Activated CD4-positive, alpha-beta T cell treated with anti-CD3 and anti-CD28 coated beads, Interleukin-2, Interleukin-4, amounts not matched to agents 100 ng/mL and 50 ng/mL, durations not matched to agents 16 hours and 8 hours (primary cell): ENCODE measurements at regions not wholly inside any gene's neighbourhood (a gene's known extent, or its start where the extent isn't known, plus 50 kb on each side); places are given as distances from the start of the nearest gene placed in this dataset.
"Not testable (repeated sequence)": the region's sequence is repeated elsewhere in the genome, so short reads cannot be mapped to it uniquely, and the experiment has no call there.

Experiments
- DNase-seq: peaks from one replicate; pipeline ENCODE4 v3.0.0-alpha.2; 2020; ENCODE audit warnings: low spot score

DNA sequence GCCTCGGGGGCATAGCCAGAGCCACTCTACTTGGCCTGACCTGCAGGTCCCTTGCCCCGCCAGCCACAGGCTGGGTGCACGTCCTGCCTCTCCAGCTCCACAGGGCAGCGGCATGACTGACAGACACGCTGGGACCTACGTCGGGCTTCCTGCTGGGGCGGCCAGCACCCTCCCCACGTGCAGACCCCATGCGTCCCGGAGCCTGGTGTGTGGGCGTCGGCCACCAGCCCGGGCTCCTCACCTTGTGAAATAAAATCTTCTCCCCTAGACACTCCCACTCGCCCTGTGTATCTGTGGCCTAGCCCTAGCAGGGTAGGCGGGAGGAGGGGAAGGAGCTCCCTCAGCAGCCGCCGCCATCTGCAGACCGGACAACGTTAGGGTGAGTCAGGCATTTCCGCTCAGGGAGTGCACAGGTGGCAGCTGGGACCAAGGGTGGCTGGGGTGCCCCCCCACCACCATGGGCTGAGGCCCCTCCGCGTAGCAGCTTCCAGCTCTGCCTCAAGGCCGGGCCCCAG, 119.5 kb downstream of the IGLL1 start:
- DNase-seq = not testable (repeated sequence)

DNA sequence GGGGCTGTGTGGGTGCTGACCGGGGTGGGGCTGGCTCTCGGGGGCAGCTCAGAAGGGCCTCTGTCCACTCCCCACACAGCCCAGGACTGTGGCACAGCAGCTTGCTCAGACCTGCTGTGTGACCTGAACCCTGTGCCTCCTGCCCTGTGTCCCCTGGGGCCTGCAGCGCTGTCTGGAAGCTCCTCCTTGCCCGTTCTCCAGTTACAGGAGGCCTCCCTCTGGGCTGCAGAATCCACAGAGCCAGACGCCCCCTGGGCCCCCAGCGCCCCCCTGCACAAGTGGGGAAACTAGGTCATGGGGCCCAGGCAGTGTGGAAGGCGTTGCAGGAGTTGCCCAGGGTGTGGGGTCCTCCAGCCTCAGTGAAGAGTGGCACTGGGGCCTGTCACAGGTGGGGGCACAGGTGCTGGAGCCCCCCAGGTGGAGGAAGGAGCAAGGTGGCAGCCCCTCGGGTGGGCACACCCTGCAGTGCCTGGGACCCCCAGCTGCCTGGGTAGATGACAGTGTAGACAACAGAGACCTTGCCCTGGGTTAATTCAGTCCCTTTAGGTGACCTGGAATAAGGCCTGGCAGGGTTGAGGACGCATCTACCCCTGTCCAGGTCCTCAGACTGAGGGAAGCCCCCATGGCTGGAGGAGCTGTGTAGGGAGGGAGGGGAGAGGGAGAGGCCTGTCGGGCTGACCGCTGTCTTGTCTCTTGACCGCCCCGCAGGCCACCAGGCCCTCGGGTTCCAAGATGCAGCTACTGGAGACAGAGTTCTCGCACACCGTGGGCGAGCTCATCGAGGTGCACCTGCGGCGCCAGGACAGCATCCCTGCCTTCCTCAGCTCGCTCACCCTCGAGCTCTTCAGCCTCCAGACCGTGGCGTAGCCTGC, 120.2 kb downstream of the IGLL1 start:
- DNase-seq = not testable (repeated sequence)

DNA sequence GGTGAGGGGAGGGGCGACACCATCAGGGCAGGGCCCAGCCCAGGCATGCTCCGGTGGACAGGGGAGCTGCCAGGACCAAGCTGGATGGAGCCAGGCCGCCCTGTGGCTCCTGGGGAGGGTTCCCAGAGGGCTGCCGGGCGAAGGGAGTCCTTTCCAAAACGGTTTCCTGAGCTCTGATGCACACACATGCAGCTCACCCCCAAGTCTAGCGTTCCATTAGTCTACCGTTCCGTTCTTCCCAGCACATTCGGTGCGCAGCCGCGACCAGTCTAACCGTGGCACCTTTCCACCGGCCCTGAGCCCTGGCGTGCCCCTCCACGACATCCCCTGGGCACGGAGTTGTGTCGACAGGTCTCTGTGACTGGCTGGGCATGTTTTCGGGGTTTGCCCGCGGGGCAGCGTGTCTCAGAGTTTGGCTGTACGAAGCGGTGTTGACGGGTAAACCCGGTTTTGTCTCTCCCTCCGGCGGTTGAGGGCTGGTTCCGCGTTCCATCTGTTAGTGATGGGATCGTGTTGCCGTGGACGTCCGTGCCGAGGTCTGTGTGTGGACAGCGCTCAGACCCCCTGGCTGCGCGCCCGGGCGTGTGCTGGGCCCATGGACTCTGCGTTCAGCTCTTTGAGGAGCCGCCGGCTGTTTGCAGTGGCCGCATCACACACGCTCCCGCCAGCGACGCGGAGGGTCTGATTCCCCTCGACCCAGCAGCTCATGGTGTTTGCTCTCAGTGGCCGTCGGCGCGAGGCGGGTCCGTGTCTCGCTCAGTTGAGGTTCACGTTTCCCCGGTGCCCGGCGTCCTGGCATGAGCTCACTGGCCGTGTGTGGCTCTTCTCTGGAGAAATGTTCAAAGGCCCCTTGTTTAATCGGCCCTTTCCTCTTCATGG, 121.2 kb downstream of the IGLL1 start:
- DNase-seq = no peak

DNA sequence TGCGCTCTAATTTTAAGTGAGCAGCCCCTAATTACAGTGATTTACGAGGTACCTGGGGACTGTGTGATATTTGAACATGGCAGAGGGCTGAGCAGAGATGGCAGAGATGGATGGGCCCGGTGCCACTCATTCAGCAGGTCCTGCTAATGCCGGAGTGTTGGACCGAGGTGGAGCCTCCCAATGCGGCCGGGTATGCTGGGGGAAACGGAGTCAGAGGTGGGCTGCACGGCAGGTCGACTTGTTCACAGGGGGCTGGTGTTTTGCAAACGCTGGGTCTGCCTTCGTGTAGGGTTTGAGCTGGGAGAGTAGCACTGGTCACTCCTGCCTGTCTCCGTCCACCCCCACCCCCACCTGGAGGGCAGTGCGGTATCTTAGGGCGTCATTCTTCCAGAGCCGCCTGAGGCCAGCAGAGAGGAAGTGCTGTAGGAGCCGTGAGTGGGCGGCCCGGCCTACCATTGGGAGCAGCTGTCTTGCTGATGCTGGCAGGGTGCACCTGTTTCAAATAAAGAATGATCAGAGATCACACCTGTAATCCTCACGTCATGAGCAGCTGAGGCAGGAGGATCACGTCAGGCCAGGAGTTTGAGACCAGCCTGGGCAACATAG, 122.6 kb downstream of the IGLL1 start:
- no peak for DNase-seq

DNA sequence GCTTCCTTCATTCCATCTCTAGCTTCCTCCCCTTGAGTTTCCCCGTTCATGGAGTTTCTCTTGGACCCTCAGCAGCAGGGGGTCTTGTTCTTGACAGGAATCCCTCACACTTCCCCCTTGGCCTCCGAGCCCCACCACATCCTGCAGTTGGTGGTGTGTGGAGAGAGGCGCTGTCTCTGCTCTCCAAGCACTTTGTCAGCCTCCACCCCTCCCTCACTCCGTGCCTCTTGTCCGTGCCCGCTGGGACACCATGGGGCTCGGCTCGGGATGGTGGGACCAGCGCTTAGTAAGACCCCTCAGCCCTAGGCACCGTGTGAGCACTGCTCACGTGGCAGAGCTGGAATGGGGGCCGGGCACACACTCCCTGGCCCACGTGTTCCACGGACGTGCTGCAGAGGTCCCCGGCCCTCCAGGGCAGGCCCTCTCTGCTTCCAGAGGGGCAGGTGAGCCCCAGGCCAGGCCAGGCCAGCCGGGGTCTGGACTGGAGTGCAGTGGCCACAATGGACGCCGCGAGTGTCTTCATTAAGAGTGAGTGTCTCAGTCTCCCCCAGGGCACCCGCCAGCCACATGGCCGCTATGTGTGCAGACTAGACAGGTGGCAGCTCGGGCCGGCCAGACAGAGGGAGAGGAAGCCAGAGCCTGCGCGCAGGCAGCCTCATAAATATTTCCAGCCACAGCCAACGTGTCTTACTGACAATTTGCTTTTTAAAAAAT, 123.3 kb downstream of the IGLL1 start:
- DNase-seq = not testable (repeated sequence)

DNA sequence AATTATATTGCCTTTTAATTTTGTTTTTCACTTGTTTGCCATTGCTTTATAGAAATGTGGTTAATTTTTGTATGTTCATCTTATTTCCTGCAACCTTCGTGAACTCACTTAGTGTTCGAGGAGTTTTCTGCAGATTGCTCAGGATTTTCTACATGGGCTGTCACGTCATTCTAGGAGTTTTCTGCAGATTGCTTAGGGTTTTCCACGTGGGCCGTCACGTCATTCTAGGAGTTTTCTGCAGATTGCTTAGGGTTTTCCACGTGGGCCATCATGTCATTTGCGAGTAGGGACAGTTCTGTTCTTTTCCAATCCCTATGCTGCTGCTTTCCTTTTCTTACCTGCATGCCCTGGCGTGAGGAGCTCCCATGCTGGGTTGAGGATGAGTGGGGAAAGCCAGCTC, 125.7 kb downstream of the IGLL1 start:
- DNase-seq = not testable (repeated sequence)

DNA sequence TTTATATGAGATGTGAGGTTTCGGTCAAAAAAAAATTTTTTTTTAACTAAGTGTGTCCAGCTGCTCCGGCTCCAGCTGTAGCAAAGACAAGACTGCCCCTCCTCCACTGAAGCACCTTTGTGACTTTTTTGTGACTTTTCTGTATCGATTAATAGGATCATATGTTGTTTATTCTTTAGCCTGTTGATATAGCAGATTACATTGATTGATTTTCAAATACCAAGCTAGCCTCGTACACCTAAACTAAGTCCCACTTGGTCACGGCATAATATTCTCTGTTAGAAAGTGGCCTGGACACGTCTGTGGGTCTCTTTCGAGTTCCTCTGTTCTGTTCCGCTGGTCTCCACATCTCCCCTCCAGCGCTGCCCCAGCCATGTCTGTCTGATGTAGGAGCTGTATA, 126.8 kb downstream of the IGLL1 start:
- no peak for DNase-seq

DNA sequence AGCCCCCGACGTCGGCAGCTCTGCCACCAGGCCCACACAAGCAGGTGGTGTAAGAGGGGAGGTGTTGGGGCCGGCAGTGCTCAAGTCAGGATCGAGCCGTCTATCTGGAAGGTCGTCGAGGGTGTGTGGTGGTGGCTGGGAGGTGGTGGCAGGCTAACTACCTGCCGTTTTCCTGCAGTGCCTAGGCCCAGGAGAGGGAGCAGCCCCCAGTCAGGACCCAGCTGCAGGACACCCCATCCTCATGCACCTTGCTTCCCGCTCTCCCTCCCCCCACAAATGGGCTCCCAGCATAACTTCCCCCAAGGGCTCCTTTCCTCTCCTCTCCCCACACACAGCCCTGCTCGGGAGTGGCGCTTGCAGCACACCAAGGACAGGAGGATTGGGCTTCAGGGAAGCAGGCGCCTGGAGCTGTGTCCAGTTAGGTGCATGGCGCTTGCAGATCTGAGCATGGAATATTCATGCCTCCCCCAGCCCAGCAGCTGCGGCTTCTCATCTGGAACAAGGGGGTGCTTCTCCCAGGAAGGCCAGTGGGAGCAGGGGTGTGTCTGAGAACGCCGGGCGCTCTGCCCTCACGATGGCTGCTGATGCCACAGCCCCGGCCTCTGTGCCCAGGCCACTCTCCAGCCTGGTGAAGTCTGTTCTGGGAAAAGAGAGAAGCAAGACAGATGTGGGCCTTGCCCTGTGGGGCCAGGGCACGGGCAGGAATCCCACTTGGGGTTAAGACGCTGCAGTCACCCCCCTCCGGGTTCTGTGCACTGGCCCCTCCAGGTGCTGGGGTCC, 127.7 kb downstream of the IGLL1 start:
- DNase-seq = no peak

DNA sequence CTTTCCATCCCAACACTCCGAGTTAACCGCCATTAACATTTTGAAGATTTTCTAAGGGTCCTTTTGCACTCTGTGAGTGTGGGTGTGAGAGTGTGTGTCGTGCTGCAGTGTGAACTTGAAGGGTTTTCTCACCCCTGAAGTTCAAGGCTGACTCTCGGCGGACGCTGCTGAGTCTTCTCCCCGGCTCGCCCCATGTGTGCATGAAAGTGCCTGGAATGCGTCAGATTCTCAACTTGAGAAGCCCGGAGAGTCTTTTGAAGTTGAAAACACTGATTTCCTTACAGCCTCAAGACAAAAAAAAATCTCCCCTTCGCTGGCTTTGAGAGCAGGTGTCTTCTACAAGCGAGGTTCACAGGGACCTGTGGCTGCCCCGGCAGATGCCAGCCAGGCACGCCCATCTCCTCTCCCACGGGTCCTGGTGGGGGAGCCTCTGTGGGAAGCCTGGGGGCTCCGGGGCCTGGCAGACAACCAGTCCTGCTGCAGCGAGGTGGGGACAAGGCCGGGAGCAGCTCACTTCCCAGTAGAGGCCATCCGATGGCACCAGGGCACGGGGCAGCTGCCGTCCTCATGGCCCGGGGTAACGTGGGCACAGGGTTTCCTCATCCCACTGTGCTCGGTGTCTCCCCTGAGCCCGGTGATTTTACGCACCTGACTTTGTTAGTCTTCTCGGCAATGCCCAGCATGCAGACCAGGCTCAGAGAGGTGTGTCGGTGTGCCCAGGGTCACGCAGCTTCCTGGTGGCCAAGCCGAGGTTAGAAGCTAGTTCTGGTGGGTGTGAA, 128.4 kb downstream of the IGLL1 start:
- not testable (repeated sequence) for DNase-seq

DNA sequence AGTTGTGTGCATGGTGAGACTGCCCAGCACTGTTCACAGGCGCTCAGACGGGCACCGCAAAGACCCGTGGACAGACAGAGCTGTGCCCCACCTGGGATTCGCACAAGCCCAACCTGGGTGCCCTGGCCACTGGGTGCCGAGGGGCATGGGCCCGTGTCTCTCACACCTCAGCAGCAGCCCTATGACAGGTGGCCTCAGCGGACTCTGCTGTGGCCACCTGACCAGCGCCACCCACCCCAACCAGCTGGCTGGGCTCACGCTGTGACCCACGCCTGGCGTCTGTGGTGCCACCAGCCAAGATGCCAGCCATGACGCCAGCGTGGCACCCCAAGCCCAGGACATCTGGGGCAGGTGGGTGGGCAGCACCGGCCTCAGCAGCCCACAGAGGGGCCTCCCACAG, 129.3 kb downstream of the IGLL1 start:
- not testable (repeated sequence) for DNase-seq

DNA sequence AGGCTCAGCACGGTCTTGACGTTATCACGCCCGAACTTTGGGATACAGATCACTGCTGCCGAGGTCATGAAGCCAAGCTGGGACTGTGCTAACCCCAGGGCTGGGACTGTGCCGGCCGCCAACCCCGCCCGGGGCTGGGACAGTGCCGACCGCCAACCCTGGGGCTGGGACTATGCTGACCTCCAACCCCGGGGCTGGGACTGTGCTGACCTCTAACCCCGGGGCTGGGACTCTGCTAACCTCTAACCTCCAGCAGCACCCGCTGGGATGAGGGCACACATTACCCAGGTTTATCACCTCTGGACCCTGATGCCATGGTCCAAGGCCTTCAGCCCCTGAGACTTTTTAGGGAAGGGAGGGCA, 129.7 kb downstream of the IGLL1 start:
- no peak for DNase-seq

DNA sequence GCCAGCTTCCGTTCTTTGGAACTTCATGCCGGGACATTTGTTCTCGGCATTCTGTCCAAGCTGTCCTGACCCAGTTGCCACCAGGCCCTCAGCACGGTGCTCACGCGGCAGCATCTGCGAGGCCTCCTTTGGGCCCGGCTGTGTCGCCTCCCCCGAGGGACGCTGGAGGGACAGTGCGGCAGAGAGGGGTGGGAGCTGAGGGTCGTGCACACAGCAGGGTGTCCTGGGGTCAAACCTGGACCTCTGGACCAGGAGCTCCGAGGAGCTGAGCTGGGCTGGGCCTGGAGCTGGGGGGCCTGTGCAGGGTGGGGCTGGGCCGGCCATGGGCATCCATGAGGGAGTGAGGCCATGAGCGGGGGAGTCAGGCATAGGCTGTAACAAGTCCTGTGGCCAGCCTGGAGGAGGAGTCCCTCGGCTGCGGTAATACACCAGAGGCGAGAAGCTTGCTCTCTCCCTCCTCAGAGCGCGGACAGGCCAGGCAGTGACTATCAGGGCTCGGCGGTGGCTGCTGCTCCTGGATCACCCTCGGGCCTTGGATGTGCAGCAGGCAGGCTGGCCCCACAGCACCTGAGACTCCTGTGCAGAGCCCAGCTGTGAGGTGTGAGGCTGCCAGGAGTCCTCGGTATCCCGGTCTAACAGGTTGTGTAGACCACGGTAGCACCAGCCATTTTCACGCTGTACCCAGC, 130.2 kb downstream of the IGLL1 start:
- not testable (repeated sequence) for DNase-seq

DNA sequence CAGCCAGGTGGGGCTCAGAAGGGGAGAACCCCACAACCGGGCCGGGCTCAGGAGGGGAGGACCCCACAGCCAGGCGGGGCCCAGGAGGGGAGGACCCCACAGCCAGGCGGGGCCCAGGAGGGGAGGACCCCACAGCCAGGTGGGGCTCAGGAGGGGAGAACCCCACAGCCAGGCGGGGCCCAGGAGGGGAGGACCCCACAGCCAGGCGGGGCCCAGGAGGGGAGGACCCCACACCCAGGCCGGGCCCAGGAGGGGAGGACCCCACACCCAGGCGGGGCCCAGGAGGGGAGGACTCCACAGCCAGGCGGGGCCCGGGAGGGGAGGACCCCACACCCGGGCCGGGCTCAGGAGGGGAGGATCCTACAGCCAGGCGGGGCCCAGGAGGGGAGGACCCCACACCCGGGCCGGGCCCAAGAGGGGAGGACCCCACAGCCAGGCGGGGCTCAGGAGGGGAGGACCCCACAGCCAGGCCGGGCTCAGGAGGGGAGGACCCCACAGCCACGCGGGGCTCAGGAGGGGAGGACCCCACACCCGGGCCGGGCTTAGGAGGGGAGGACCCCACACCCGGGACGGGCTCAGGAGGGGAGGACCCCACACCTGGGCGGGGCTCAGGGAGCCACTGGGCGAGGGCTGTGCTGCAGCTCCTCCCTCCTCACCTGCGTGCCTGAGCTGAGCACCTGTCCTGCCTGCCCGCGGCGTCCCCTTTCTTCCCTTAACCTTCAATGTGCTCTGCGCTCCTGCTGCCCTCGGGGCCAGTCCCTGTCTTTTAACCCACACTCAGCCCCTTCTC, 131.4 kb downstream of the IGLL1 start:
- not testable (repeated sequence) for DNase-seq

DNA sequence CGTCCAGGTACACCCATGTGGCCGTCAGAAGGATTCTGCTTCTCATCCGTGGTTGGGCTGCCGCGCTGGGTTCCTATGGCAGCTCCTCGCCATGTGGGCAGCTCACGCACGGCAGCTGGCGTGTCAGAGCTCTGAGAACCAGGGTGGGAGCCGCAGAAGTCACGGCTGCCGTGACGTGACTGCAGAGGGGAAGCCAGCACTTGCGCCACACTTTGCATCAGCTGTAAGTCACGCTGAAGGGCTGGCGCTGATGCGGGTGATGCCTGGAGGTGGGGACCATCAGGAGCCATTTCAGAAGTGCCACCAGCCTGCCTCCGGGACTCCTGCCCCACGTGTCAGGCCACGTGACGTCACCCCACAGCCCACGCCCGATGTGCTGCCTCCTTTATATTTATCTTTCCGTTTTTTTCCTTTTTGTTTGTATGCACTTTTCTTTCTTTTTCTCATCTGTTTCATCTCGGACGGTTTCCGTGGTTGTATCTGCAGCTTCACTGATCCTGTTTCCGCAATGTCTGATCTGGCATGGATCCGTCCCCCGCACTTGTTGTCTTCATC, 133.2 kb downstream of the IGLL1 start:
- DNase-seq = no peak

DNA sequence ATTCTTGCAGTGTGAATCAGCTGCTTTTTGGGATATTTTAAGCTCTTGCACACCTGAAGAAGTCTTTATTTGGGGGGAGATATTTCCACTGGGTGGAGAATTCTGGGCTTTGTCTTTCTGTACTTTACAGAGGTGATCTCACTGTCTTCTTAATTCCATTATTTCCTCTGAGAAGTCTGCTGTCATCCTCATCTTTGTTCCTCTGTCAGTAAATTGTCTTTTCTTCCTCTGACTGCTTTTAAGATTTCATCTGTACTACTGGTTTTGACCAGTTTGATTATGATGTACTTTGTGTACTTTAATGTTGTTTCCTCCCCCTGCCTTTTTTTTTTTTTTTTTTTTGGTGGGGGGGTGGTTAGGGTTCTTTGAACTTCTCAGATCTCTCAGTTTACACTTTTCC, 133.9 kb downstream of the IGLL1 start:
- DNase-seq = not testable (repeated sequence)

DNA sequence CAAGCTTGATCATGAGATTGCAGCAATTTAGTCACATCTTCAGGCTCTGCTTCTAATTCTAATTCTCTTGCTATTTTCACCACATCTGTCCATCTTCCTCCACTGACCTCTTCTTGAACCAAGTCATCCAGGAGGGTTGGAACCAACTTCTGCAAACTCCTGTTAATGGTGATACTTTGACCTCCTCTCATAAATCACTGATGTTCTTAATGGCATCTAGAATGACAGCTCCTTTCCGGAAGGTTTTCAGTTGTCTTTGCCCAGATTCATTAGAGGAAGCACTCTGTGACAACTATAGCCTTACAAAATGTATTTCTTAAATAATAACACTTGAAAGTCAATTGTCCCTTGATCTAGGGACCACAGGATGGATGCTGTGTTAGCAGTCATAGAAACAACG, 136.2 kb downstream of the IGLL1 start:
- DNase-seq = not testable (repeated sequence)

DNA sequence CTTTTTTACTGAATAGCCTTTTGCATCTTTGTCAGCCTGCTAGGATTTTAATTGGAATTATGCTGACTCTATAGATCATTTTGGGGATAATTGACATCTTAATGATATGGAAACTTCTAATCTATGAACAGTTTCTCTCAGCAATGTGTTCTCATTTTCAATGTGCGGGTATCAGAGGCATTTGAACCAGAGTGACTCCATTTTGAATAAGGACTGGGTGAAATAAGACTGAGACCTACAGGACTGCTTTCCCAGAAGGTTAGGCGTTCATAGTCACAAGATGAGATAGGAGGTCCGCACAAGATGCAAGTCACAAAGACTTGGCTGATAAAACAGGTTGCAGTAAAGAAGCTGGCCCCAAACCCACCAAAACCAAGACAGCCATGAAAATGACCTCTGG, 140.5 kb downstream of the IGLL1 start:
- DNase-seq = not testable (repeated sequence)

DNA sequence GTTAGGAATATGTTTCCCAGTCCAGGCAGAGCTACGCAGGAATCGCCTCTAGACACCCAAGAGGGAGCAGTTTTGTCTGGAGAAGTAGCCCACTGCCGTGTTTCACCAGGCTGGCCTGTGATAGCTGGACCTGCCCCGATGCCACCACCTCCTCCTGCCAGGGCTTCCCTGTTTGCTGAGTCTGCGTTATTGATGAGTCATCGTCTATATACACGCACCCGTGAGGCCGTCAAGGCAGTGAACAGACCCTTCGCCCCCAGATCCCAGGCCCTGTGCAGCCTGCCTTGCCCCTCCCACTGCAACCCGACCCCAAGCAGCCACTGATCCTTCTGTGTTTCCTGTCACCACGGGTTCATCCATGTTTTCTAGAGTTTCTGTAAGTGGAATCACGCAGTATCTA, 141.9 kb downstream of the IGLL1 start:
- DNase-seq = no peak
